PFSK-1 (cell line): ENCODE measurements at regions not wholly inside any gene's neighbourhood (a gene's known extent, or its start where the extent isn't known, plus 50 kb on each side); places are given as distances from the start of the nearest gene placed in this dataset.

Experiments
- FOXP2 ChIP-seq: optimal IDR thresholded peaks from 2 replicates; pipeline ENCODE3; 2011; ENCODE audit warnings: borderline replicate concordance, control low read depth, inconsistent platforms; ENCODE audit not compliant: insufficient read depth; ENCODE audit errors: extremely low read length, extremely low read depth
- POLR2AphosphoS5 ChIP-seq: IDR thresholded peaks from 2 replicates; pipeline ENCODE4 v1.6.1; 2012; ENCODE audit warnings: low read depth, mild to moderate bottlenecking, control low read depth, low read length, moderate library complexity
- SIN3A ChIP-seq: IDR thresholded peaks from 2 replicates; pipeline ENCODE4 v1.6.1; 2012; ENCODE audit warnings: mild to moderate bottlenecking, low read length, moderate library complexity, borderline replicate concordance; ENCODE audit not compliant: insufficient read depth
- TAF1 ChIP-seq: IDR thresholded peaks from 2 replicates; pipeline ENCODE4 v1.6.1; 2012; ENCODE audit warnings: low read length, control low read depth, borderline replicate concordance; ENCODE audit not compliant: insufficient read depth
- TF ChIP-seq, protein P1 (sequence below), 2 experiments: IDR thresholded peaks; 2 replicates each; pipeline versions ENCODE4 v1.6.1 to v1.8.0; 2011 to 2012; ENCODE audit warnings: low read depth in 2 of 2, low read length in 2 of 2, control low read depth in 1 of 2, inconsistent platforms in 1 of 2, mild to moderate bottlenecking in 1 of 2, moderate library complexity in 1 of 2; ENCODE audit not compliant: insufficient read depth in 1 of 2

DNA sequence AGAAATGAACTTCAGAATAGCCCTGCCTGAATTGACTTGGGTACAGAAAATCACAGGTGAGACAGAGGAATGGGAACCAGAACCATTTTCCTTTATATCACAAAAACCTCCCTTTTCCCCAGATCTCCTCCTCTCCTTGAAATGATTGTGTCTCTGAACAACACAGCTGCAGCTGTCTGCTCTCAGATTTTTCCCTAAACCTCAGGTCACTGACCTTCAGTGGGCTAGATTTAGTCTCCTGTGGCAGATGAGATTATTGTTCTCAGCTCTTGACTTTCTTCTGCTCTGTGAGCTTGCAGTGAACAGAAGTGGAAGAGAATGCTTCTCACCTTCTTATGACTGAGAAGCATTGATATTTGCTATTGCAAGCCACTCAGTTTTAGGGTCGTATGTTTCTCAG is 92.3 kb upstream of the FAM20A start:
- no peak for TF ChIP-seq TAF1
- TF ChIP-seq POLR2AphosphoS5: no peak
- TF ChIP-seq, protein P1, sequence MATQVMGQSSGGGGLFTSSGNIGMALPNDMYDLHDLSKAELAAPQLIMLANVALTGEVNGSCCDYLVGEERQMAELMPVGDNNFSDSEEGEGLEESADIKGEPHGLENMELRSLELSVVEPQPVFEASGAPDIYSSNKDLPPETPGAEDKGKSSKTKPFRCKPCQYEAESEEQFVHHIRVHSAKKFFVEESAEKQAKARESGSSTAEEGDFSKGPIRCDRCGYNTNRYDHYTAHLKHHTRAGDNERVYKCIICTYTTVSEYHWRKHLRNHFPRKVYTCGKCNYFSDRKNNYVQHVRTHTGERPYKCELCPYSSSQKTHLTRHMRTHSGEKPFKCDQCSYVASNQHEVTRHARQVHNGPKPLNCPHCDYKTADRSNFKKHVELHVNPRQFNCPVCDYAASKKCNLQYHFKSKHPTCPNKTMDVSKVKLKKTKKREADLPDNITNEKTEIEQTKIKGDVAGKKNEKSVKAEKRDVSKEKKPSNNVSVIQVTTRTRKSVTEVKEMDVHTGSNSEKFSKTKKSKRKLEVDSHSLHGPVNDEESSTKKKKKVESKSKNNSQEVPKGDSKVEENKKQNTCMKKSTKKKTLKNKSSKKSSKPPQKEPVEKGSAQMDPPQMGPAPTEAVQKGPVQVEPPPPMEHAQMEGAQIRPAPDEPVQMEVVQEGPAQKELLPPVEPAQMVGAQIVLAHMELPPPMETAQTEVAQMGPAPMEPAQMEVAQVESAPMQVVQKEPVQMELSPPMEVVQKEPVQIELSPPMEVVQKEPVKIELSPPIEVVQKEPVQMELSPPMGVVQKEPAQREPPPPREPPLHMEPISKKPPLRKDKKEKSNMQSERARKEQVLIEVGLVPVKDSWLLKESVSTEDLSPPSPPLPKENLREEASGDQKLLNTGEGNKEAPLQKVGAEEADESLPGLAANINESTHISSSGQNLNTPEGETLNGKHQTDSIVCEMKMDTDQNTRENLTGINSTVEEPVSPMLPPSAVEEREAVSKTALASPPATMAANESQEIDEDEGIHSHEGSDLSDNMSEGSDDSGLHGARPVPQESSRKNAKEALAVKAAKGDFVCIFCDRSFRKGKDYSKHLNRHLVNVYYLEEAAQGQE (IDR thresholded peaks at IDR 0.05; ENCODE audit: insufficient read depth in 1 of 2, low read depth in 2 of 2, low read length in 2 of 2): no peak
- TF ChIP-seq FOXP2: no peak
- no peak for TF ChIP-seq SIN3A

DNA sequence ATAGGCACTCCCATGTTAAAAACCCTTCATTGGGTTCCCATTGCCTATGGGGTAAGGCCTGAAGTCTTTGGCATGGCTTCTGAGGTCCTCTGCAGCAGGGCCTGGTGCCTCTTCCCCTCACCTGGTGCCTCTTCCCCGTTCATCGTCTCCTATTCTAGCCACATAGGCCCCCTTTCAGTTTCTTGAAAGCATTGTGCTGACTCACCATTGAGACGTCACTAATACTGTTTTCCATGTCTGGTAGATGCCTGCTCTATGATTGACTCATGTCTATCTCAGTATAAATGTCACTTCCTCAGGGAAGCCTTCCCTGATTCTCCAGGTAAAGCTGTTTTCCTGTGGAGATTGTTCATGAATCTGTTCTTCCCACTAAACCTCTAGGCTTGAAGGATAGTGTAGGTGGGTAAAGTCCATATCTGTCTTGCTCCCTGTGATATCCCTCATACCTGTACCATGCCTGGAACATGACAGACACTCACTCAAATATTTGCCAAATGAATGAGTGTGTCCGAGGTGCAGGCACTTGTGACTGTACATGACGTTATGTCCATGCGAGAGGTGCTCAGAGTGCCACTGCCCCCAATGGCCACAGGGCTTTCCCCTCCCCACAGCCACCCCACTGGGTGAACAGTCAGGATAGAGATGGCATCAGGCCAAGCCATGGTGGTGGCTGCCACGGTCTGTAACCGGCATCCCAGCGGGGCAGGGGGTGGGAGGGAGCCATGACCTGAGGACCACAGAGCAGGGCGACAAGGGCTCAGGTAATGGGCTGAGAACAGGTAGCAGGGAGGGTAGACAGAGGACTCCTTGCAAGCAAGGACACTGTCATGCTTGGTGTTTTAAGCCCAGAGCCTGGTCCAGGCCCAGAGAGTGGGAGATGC is 85.2 kb upstream of the FAM20A start:
- TF ChIP-seq POLR2AphosphoS5 (no peak), FOXP2 (no peak)

DNA sequence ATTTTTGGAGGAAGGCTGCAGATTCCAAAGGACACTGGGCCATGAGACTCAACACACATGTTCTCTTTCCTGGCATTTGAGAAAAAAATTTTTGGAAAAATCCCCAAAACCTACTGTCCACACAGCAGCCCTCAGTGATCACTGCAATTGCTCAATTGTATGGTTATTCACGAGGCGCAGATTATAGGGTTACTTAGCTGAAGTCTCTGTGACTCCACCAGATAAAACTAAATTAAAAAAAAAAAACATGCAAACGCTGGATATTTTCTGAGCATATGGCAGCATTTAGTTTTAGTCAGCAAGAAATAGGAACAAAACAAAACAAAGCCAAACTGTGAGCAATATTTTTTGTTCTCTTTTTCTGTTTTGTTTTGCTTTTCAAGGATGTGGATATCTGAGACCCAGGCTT is 83.8 kb upstream of the FAM20A start:
- no peak for TF ChIP-seq POLR2AphosphoS5
- TF ChIP-seq SIN3A: no peak
- TF ChIP-seq, protein P1 (IDR thresholded peaks at IDR 0.05; ENCODE audit: insufficient read depth in 1 of 2, low read depth in 2 of 2, low read length in 2 of 2): no peak
- no peak for TF ChIP-seq FOXP2
- no peak for TF ChIP-seq TAF1

DNA sequence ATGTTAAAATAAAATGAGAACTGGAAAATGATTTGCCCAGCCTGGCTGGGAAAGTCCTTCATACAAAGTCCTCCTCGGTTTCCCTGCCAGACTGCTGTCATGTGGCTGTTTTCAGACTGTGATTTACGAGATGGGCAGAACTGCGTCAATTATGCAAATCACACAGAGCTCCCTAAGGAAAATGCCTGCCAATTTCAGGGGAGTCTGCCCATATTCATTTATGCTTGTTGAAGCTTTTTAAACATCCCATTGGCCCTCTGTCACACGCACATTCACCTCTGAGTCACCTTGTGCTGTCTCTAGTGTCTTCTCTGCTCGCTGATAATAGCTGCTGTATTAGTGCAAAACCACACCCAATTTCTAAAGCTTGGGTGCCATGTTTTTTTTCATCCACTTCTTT is 81.7 kb upstream of the FAM20A start:
- TF ChIP-seq SIN3A (no peak), FOXP2 (no peak), POLR2AphosphoS5 (no peak), TAF1 (no peak)
- TF ChIP-seq, protein P1 (IDR thresholded peaks at IDR 0.05; ENCODE audit: insufficient read depth in 1 of 2, low read depth in 2 of 2, low read length in 2 of 2): no peak

DNA sequence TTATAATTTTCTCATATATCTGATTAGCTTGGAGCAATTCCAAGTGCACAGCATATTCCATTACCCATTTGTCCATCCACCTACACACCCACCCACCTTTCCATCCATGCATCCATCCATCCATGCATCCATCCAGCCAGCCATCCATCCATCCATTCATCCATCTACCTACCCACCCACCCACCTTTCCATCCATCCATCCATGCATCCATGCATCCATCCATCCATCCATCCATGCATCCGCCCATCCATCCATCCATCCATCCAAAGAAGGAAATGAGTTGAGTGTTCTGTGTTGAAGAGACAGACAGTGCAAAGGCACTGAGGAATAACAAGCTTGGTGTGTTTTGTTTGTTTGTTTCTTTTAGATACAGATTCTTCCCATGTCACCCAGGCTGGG is 78.7 kb upstream of the FAM20A start:
- TF ChIP-seq POLR2AphosphoS5 (no peak), SIN3A (no peak), FOXP2 (no peak), TAF1 (no peak)
- TF ChIP-seq, protein P1 (IDR thresholded peaks at IDR 0.05; ENCODE audit: insufficient read depth in 1 of 2, low read depth in 2 of 2, low read length in 2 of 2): no peak
